NT2/D1 (cell line): ENCODE measurements at regions not wholly inside any gene's neighbourhood (a gene's known extent, or its start where the extent isn't known, plus 50 kb on each side); places are given as distances from the start of the nearest gene placed in this dataset.

Experiments used
- SUZ12 ChIP-seq: IDR thresholded peaks from 2 replicates; pipeline ENCODE4 v1.6.1; 2011; ENCODE audit not compliant: insufficient read length, insufficient read depth; ENCODE audit errors: extremely low read depth
- YY1 ChIP-seq: IDR thresholded peaks from 2 replicates; pipeline ENCODE4 v1.6.1; 2011; ENCODE audit not compliant: insufficient read length, insufficient read depth
- ZNF274 ChIP-seq: IDR thresholded peaks from 2 replicates; pipeline ENCODE4 v1.6.1; 2011; ENCODE audit warnings: mild to moderate bottlenecking, low read depth, low read length

DNA sequence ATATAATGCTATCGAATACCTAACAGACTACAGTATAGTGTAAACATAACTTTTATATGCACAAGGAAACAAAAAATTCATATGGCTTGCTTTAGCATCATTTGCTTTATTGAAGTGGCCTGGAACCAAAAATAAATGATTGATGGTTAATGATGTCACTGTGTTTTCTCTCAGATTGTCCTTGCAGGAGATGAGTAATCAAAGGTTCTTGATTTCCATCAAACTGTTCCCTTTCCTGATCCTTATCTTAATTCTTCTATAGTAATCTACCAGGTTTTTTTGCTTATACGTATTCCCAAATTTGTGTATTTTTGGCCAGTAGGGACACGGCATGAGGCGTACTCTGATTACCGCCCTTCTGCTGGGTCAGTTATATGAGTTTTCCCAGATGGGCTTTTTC lies 104.9 kb upstream of the CXCR4 start:
- TF ChIP-seq YY1: no peak
- no peak for TF ChIP-seq ZNF274
- TF ChIP-seq SUZ12: no peak
